OCI-LY7 (cell line): ENCODE measurements at regions not wholly inside any gene's neighbourhood (a gene's known extent, or its start where the extent isn't known, plus 50 kb on each side); places are given as distances from the start of the nearest gene placed in this dataset.

Experiments
- EZH2phosphoT487 ChIP-seq: fragments of 200-600 bp; sonication (generic); IDR thresholded peaks from 2 replicates; pipeline ENCODE4 v1.6.1; 2018; ENCODE audit warnings: low read depth, borderline replicate concordance, mild to moderate bottlenecking, mixed run types, antibody characterized with exemption, low read length, moderate library complexity, mixed read lengths
- TF ChIP-seq, protein P1 (sequence below): fragments of 200-600 bp; sonication (generic); conservative IDR thresholded peaks from 2 replicates; pipeline ENCODE4 v1.5.1; 2014; ENCODE audit warnings: mild to moderate bottlenecking, antibody characterized with exemption, low read length, moderate library complexity, mixed read lengths

DNA sequence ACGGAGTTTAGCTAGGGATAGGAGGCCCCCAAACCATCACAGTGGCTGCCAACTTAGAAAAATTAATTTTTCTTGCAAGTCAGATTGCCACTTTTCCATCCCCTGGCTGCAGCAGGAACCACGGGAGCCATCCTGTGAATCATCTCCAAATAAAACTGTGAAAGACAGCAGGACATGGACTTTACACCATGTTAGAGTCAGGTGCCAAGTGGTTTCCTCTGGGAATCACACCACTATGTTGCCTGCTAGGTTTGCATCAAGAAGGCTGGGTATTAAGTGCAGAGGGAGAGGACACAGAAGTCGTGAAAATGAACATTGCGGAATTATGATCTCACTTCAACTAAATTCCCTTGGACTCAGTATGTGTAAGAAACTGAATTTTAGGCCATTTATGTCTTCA is 471.3 kb upstream of the GOT2 start:
- TF ChIP-seq, protein P1, sequence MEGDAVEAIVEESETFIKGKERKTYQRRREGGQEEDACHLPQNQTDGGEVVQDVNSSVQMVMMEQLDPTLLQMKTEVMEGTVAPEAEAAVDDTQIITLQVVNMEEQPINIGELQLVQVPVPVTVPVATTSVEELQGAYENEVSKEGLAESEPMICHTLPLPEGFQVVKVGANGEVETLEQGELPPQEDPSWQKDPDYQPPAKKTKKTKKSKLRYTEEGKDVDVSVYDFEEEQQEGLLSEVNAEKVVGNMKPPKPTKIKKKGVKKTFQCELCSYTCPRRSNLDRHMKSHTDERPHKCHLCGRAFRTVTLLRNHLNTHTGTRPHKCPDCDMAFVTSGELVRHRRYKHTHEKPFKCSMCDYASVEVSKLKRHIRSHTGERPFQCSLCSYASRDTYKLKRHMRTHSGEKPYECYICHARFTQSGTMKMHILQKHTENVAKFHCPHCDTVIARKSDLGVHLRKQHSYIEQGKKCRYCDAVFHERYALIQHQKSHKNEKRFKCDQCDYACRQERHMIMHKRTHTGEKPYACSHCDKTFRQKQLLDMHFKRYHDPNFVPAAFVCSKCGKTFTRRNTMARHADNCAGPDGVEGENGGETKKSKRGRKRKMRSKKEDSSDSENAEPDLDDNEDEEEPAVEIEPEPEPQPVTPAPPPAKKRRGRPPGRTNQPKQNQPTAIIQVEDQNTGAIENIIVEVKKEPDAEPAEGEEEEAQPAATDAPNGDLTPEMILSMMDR = no peak
- no peak for TF ChIP-seq EZH2phosphoT487
